ACHN (cell line): ENCODE measurements at regions not wholly inside any gene's neighbourhood (a gene's known extent, or its start where the extent isn't known, plus 50 kb on each side); places are given as distances from the start of the nearest gene placed in this dataset.

Experiments used
- DNase-seq: peaks from one replicate; pipeline ENCODE4 v3.0.0-alpha.2; 2015
- in situ Hi-C: cut with HindIII; loops from 2 replicates; pipeline ENCODE4 v1.10.0; 2017; ENCODE audit warnings: low sequenced_read_pairs, low pct_ligation_motif_present, low pct_unique_long_range_greater_than_20kb

- in situ Hi-C loops, result no loop called here
- no peak for DNase-seq
Observed at GRCh38 chr19:27936139-27936538, 1276.8 kb downstream of the UQCRFS1 start.

- in situ Hi-C loops, result no loop called here
- DNase-seq, result no peak
Observed at GRCh38 chr19:27935669-27936068, 1277.3 kb downstream of the UQCRFS1 start.

- in situ Hi-C loops, result no loop called here
- DNase-seq, result no peak
Observed at GRCh38 chr19:27929399-27929798, 1283.6 kb downstream of the UQCRFS1 start.

GRCh38 chr19:27925202-27925601 lies 1287.7 kb downstream of the UQCRFS1 start:
- in situ Hi-C loops, result no loop called here
- DNase-seq, result no peak

GRCh38 chr19:27922970-27923369 lies 1290.0 kb downstream of the UQCRFS1 start:
- DNase-seq, result no peak
- in situ Hi-C loops, result no loop called here

- in situ Hi-C loops, result no loop called here
- DNase-seq, result no peak
Observed at GRCh38 chr19:27920774-27921173, 1292.2 kb downstream of the UQCRFS1 start.

- no peak for DNase-seq
- in situ Hi-C loops, result no loop called here
Observed at GRCh38 chr19:27918818-27919217, 1294.1 kb downstream of the UQCRFS1 start.

- no peak for DNase-seq
- in situ Hi-C loops, result no loop called here
Observed at GRCh38 chr19:27911122-27911898, 1301.6 kb downstream of the UQCRFS1 start.

- DNase-seq, result no peak
- in situ Hi-C loops, result no loop called here
Observed at GRCh38 chr19:27909861-27910260, 1303.1 kb downstream of the UQCRFS1 start.

- in situ Hi-C loops, result no loop called here
- no peak for DNase-seq
Observed at GRCh38 chr19:27909185-27909840, 1303.6 kb downstream of the UQCRFS1 start.

- no peak for DNase-seq
- in situ Hi-C loops, result no loop called here
Observed at GRCh38 chr19:27906081-27906480, 1306.9 kb downstream of the UQCRFS1 start.

- no peak for DNase-seq
- in situ Hi-C loops, result no loop called here
Observed at GRCh38 chr19:27905074-27905473, 1307.9 kb downstream of the UQCRFS1 start.

GRCh38 chr19:27901078-27901477 lies 1311.9 kb downstream of the UQCRFS1 start:
- in situ Hi-C loops, result no loop called here
- DNase-seq, result no peak

- no peak for DNase-seq
- in situ Hi-C loops, result no loop called here
Observed at GRCh38 chr19:27896091-27896490, 1316.9 kb downstream of the UQCRFS1 start.

GRCh38 chr19:27894906-27895754 lies 1317.8 kb downstream of the UQCRFS1 start:
- DNase-seq, result no peak
- in situ Hi-C loops, result no loop called here

- DNase-seq, result no peak
- in situ Hi-C loops, result no loop called here
Observed at GRCh38 chr19:27892500-27892899, 1320.5 kb downstream of the UQCRFS1 start.

- DNase-seq, result no peak
- in situ Hi-C loops, result no loop called here
Observed at GRCh38 chr19:27891411-27891810, 1321.5 kb downstream of the UQCRFS1 start.

- DNase-seq, result no peak
- in situ Hi-C loops, result no loop called here
Observed at GRCh38 chr19:27890696-27891095, 1322.3 kb downstream of the UQCRFS1 start.

- no peak for DNase-seq
- in situ Hi-C loops, result no loop called here
Observed at GRCh38 chr19:27890206-27890605, 1322.7 kb downstream of the UQCRFS1 start.
